GM18858 (cell line): ENCODE measurements at regions not wholly inside any gene's neighbourhood (a gene's known extent, or its start where the extent isn't known, plus 50 kb on each side); places are given as distances from the start of the nearest gene placed in this dataset.

Experiments used
- ATAC-seq: cut with Tn5 transposase; IDR thresholded peaks from one replicate; pipeline ENCODE4 v1.9.1; 2021; ENCODE audit not compliant: unreplicated experiment

GRCh38 chr10:78383378-78384048 is 349.9 kb downstream of the RPS24 start:
- ATAC-seq = no peak

- no peak for ATAC-seq
Observed at GRCh38 chr10:78384049-78384431, 350.4 kb downstream of the RPS24 start.

GRCh38 chr10:78385599-78385998 is 351.9 kb downstream of the RPS24 start:
- no peak for ATAC-seq

DNA sequence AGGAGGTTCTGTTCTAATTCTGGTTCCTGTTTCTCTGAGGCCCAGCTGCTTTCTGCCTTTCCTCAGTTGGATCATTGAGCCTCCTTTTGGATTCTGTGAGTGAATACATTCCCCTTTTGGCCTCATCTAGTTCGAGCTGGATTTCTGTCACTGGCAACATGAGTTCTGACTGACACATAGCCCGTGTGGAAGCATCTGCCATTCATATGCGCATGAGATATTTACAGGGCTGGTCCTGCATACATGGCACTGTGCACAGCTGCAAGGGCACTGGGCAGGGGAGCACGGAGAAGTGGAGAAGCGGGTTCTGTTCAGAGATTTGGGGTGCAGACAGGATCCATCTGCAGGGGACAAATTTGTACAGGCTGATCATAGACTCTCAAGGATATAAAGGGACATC is 352.8 kb downstream of the RPS24 start:
- ATAC-seq = no peak

DNA sequence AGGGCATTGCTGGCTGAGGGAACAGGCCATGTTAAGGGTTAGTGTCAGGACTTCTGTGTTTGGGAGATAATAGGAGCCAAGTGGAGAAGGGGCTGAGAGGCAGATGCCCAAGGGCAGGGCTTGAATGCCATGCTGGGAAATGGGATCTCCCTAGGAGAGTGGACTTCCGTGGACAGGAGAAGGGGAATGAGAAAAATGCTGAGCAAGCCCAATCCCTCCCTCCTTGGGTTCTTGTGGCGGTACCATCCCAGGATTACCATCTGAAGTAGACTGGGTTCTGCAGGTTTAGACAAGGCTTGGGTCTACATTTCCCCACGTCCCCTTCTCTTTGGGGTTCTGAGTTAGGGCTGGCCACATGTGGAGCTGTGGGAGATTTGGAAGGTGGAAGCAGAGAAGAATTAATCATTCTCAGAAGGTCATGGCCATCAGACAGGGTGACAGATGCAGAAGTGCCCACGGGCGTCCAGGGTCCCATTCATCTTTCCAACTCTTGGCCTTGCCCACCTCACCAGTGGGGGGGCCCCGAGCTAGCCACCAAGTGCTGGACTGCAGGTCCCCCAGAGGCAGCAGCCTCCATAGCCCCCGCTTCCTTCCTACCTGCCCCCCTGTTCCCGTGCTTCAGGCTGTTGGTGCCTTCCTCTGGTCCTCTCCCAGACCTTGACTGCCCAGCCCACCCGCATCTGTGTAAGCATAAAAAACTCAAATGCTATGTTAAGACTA is 354.8 kb downstream of the RPS24 start:
- ATAC-seq = no peak

DNA sequence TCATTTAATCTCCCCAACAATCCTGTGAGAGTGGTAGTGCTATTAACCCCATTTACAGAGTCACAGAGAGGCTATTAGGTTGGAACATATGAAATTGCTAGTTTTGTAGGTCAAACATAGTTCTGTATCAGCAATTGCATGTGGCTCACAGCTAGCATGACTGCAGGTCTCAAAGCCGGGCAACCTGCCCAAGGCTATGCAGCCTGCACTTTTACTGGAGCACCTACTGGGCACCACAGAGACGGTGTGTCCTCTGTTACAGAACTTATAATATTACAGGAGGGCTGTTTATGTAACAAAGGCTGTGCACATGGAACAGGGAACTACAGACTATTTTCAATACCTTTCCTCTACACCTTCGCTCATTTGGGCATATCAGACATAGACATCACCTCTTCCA is 355.8 kb downstream of the RPS24 start:
- ATAC-seq = no peak

GRCh38 chr10:78390051-78390450 is 356.4 kb downstream of the RPS24 start:
- no peak for ATAC-seq

DNA sequence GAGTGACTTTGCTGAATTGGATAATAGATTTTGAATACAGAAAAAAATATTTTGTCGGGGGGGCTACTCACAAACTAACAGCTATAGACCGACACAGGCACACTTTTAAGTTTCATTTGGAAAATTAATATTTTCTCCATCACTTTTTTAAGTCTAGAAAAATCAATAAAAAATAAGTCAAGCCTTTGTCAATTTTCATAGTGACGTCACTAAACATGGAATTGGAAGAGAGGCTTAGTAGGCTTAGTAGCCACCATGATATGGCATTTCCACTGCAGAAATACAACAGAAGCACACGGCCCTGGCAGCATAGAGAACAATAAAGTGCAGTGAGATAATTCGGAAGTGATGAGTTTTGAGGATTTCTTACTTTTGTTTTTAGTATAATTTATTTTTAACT is 357.2 kb downstream of the RPS24 start:
- ATAC-seq = no peak

DNA sequence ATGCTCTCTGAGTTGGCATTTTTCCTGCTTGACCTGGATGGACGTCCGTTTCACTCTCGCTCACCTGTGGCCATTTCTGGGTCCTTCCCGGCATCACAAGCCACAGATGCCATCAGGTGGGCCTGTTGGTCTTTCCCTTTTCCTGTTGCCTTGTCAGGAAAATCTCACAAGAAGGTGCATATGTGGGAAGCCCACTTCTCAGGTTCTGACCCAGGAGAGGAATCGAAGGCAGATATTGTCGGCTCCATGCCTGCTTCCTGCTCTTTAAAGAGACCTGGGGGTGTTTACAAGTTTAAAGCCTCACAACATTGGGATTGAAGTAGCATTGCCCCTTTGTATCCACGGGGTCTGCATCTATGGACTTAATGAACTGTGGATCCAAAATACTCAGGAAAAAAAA is 357.9 kb downstream of the RPS24 start:
- ATAC-seq = no peak

GRCh38 chr10:78392197-78392596 is 358.5 kb downstream of the RPS24 start:
- no peak for ATAC-seq

DNA sequence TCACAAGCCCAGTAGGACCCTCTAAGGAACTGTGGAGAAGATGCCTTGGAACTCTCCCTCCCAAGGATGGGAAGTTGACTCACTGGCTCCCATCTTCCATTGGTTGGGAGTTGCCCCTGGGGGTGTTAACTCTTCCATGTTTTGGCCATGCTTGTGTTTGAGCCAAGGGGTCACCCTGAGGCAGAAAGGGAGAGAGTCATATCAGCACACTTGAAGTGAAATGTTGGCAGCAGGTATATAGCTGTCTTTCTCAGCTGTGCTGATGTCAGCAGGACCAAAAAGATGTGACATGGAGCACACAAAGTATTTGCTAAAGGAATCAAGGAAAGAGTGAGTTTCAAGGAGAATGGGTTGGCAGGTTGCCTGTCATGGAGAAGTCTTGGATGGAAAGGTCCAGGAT is 359.4 kb downstream of the RPS24 start:
- no peak for ATAC-seq

DNA sequence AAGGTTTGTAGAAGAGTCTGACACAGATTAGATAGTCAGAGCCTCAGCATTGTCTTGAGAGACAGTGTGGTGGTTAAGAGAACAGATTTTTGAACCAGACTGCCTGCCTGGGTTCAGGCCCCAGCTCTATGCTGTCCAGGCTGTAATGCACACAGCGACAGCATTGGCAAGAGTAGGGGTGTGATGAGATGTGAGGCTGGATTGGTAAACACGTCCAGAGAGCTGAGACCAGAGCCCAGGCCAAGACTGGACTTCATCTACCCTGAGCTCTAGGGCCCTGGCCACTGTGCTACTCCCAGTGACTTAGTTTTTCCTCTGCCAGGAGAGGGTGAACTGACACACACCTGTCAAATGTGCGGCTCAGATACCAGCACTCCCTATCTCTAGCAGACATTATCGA is 360.4 kb downstream of the RPS24 start:
- ATAC-seq = no peak

DNA sequence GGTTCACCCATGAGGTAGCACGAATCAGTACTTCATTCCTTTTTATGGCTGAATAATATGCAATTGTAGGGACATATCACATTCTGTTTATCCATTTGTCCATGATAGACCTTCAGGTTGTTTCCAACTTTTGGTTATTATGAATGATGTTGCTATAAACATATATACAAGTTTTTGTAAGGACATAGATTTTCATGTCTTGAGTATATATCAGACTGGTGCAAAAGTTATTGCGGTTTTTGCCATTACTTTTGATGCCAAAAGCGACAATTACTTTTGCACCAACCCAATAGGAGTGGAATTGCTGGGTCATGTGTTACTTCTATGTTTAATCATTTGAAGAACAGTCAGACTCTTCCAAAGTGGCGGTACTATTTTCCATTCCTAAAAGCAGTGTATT is 361.5 kb downstream of the RPS24 start:
- no peak for ATAC-seq

DNA sequence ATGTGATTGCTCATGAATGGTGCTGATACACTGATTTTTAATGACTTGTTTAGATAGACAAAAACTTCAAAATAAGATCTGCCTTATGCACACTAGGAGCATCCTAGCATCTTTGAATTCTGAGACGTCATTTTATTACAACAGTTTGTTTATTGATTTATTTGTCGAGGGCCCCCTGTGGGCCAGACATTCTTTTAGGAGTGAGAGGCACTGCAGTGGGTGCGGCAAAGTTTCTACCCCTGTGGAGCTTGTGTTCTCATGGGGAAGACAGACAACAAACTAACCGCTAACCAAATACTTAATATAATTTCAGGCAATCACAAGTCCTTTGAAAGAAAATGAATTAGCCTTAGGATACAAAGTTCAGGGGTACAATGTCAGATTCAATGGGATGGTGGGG is 363.1 kb downstream of the RPS24 start:
- no peak for ATAC-seq

DNA sequence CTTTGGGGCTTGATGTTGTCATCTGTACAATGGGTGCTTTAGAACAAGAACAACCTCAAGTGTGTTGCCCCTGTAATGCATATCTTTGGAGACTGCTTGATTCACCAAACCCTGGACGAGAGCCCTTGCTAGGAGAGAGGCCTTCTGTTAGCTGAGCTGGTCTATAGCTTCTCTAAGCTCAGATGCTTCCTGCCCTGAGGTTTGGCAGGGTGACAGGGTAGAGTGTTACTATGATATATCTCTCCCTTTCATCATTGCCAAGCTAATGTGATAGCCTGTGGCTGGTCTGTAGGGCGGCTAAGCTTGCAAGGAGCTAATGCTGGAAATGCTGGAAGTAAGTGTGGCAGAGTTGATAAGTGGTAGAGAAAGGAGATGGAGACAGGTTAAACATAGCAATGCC is 364.1 kb downstream of the RPS24 start:
- no peak for ATAC-seq

GRCh38 chr10:78398382-78398781 is 364.7 kb downstream of the RPS24 start:
- no peak for ATAC-seq

DNA sequence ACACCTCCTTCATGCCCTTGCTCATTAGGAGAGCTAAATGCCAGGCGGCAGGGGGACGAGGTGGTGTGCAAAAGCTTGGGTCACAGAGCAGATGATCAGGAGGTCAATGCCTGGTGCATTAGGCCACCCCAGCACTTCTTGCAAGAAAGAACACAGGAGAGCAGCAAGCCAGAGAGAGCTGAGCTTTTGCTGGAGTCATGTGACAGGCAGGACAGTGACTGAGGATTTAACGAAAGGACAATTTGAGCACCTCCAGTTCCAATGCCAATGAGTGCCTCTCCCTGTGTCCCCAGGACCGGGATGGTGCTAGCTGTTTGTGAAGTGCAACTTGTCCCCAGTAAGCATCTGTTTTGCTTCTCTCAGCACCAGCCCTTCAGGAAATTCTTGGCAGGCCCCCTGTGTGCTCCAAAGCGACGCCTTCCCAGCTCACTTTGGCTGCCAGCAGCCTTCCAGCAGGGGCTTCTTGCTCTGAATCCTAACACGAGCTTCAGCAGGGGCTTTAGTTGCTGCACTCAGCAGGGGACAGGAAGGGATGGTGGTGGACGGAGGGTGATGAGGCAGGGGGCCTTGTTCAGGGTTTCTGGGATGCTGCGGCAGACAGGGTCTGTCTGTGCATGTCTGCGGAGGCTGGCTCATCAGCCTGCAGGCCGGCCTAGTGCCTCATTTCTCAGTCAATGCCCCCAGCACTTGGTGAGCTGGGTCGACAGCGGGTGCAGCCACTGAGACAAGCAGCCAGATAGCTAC is 368.1 kb downstream of the RPS24 start:
- no peak for ATAC-seq

DNA sequence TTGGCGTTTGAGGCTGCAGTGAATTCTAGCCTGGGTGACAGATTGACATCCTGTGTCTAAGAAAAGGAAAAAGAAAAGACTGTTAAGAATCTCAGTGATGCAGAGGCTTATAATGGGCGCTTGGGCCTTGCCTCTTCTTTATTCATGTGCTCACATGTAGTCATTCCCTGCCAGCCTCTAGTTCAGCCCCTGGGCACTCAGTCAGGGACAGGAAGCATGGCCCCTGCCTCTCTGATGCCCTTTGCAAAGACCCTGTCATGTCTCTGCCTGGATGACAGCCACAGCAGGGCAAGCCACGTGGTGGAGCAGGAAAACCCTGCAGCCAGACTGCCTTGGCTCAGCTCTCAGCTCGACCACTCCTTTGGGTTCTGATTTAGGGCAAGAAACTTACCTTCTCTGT is 368.9 kb downstream of the RPS24 start:
- no peak for ATAC-seq

- ATAC-seq = no peak
Observed at GRCh38 chr10:78403781-78404180, 370.1 kb downstream of the RPS24 start.

DNA sequence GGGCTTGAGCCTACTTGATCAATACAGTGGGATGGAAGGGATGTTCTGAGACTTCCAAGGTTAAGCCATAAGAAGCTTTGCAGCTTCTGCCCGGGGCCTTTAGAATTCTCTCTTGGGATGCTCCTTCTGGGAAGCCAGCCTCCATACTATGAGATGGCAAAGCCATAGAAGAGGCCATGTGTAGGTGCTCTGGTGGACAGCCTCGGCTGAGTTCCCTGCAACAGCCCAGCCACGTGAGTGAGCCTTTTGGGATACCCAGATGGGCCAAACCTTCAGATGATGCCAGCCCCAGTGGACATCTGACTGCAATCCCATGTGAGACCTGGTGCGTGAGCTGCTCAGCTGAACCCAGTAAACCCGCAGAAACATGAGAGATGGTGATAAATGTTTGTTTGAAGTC is 370.6 kb downstream of the RPS24 start:
- ATAC-seq = no peak

GRCh38 chr10:78405231-78405630 is 371.6 kb downstream of the RPS24 start:
- ATAC-seq = no peak

GRCh38 chr10:78405736-78406135 is 372.1 kb downstream of the RPS24 start:
- no peak for ATAC-seq
